IMR-90 (cell line): ENCODE measurements at regions not wholly inside any gene's neighbourhood (a gene's known extent, or its start where the extent isn't known, plus 50 kb on each side); places are given as distances from the start of the nearest gene placed in this dataset.

Experiments used
- BHLHE40 ChIP-seq: fragments of 150-350 bp; IDR thresholded peaks from 2 replicates; pipeline ENCODE4 v1.6.1; 2016; ENCODE audit warnings: mild to moderate bottlenecking, low read depth, low read length
- CEBPB ChIP-seq: IDR thresholded peaks from 2 replicates; pipeline ENCODE4 v1.6.1; 2012; ENCODE audit warnings: low read depth, low read length, improper control_type of control experiment
- CHD1 ChIP-seq: IDR thresholded peaks from 2 replicates; pipeline ENCODE4 v1.6.1; 2012; ENCODE audit warnings: low read depth, low read length, improper control_type of control experiment
- FOS ChIP-seq: fragments of 150-350 bp; IDR thresholded peaks from 2 replicates; pipeline ENCODE4 v1.6.1; 2016; ENCODE audit warnings: low read depth, low read length
- MAFK ChIP-seq: IDR thresholded peaks from 2 replicates; pipeline ENCODE4 v1.6.1; 2012; ENCODE audit warnings: low read depth, low read length, improper control_type of control experiment
- MXI1 ChIP-seq: IDR thresholded peaks from 2 replicates; pipeline ENCODE4 v1.6.1; 2012; ENCODE audit warnings: low read depth, mild to moderate bottlenecking, low read length, moderate library complexity, borderline replicate concordance
- POLR2A ChIP-seq: IDR thresholded peaks from 2 replicates; pipeline ENCODE4 v1.6.1; 2012; ENCODE audit warnings: mild to moderate bottlenecking, low read depth, low read length
- RAD21 ChIP-seq: IDR thresholded peaks from 2 replicates; pipeline ENCODE4 v1.6.1; 2012; ENCODE audit warnings: low read length, improper control_type of control experiment
- RCOR1 ChIP-seq: IDR thresholded peaks from 2 replicates; pipeline ENCODE4 v1.6.1; 2012; ENCODE audit warnings: mild to moderate bottlenecking, low read length, improper control_type of control experiment; ENCODE audit not compliant: insufficient replicate concordance
- RFX5 ChIP-seq: IDR thresholded peaks from 2 replicates; pipeline ENCODE4 v1.8.0; 2012; ENCODE audit warnings: low read depth, mild to moderate bottlenecking, low read length, moderate library complexity
- SMC3 ChIP-seq: fragments of 150-350 bp; IDR thresholded peaks from 2 replicates; pipeline ENCODE4 v1.6.1; 2016; ENCODE audit warnings: low read depth, mild to moderate bottlenecking, antibody characterized with exemption, low read length, moderate library complexity
- TF ChIP-seq, protein P1 (sequence below): conservative IDR thresholded peaks from 2 replicates; pipeline ENCODE4 v1.5.1; 2012; ENCODE audit warnings: mild to moderate bottlenecking, low read depth, low read length, improper control_type of control experiment
- TF ChIP-seq, protein P2 (sequence below): fragments of 150-350 bp; IDR thresholded peaks from 2 replicates; pipeline ENCODE4 v1.6.1; 2017; ENCODE audit warnings: mild to moderate bottlenecking, antibody characterized with exemption, low read length, low read depth
- TF ChIP-seq, protein P3 (sequence below): fragments of 150-350 bp; IDR thresholded peaks from 2 replicates; pipeline ENCODE4 v1.6.1; 2016; ENCODE audit warnings: low read depth, mild to moderate bottlenecking, low read length, moderate library complexity, borderline replicate concordance

DNA sequence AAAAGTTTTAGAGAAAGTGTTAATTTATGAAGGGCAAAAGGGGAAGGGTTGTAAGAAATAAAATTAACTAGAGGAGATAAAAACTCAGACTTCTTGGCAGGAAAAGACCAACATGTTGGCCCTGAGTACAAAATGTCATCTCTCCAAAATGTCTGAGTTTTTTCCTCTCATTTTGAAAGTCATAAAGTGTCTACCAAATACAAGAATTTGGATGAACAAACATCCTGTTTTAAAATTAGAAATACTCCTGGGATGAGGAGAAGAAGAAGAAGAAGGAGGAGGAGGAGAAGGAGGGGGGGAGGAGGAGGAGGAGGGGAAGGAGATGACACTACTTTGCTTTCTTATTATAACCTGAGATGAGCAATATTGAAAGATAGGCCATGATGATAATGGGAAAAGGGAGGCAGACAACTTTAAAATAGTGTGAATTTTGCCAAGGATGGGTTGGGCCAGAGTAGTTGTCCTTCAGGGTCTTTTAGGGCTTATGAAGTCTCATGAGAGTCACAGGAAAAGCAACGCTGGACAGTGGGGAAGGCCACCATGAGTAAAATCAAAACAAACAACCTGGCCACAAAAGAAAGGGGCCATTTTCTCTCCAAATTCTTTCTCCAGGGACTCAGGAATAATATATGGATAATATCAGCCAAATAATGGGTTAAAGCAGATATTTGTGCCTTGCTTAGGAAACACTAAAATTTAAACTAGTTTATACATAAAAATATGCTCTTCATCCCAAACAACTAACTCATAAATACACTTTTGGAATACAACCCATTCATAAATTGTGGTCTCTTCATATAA, 632.9 kb downstream of the EPHA3 start:
- TF ChIP-seq POLR2A: no peak
- TF ChIP-seq, protein P1, sequence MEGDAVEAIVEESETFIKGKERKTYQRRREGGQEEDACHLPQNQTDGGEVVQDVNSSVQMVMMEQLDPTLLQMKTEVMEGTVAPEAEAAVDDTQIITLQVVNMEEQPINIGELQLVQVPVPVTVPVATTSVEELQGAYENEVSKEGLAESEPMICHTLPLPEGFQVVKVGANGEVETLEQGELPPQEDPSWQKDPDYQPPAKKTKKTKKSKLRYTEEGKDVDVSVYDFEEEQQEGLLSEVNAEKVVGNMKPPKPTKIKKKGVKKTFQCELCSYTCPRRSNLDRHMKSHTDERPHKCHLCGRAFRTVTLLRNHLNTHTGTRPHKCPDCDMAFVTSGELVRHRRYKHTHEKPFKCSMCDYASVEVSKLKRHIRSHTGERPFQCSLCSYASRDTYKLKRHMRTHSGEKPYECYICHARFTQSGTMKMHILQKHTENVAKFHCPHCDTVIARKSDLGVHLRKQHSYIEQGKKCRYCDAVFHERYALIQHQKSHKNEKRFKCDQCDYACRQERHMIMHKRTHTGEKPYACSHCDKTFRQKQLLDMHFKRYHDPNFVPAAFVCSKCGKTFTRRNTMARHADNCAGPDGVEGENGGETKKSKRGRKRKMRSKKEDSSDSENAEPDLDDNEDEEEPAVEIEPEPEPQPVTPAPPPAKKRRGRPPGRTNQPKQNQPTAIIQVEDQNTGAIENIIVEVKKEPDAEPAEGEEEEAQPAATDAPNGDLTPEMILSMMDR: no peak
- TF ChIP-seq, protein P2, sequence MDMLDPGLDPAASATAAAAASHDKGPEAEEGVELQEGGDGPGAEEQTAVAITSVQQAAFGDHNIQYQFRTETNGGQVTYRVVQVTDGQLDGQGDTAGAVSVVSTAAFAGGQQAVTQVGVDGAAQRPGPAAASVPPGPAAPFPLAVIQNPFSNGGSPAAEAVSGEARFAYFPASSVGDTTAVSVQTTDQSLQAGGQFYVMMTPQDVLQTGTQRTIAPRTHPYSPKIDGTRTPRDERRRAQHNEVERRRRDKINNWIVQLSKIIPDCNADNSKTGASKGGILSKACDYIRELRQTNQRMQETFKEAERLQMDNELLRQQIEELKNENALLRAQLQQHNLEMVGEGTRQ: no peak
- TF ChIP-seq RCOR1: no peak
- no peak for TF ChIP-seq RAD21
- TF ChIP-seq MXI1: no peak
- TF ChIP-seq BHLHE40: no peak
- no peak for TF ChIP-seq FOS
- TF ChIP-seq SMC3: no peak
- TF ChIP-seq CEBPB: no peak
- TF ChIP-seq RFX5: no peak
- TF ChIP-seq MAFK: no peak
- no peak for TF ChIP-seq CHD1
- TF ChIP-seq, protein P3, sequence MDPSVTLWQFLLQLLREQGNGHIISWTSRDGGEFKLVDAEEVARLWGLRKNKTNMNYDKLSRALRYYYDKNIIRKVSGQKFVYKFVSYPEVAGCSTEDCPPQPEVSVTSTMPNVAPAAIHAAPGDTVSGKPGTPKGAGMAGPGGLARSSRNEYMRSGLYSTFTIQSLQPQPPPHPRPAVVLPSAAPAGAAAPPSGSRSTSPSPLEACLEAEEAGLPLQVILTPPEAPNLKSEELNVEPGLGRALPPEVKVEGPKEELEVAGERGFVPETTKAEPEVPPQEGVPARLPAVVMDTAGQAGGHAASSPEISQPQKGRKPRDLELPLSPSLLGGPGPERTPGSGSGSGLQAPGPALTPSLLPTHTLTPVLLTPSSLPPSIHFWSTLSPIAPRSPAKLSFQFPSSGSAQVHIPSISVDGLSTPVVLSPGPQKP: no peak
